Activated T-cell treated with anti-CD3 and anti-CD28 coated beads for 1 hour (primary cell): ENCODE measurements at regions not wholly inside any gene's neighbourhood (a gene's known extent, or its start where the extent isn't known, plus 50 kb on each side); places are given as distances from the start of the nearest gene placed in this dataset.

ENCODE experiments used
- DNase-seq: peaks from one replicate; pipeline ENCODE4 v3.0.0-alpha.2; 2020; ENCODE audit warnings: low read depth

- no peak for DNase-seq
Measured at GRCh38 chr18:68342039-68342659, 372.8 kb downstream of the TMX3 start.

- DNase-seq, result no peak
Measured at GRCh38 chr18:68340606-68341005, 374.3 kb downstream of the TMX3 start.

GRCh38 chr18:68330658-68331057 lies 384.2 kb downstream of the TMX3 start:
- no peak for DNase-seq

- no peak for DNase-seq
Measured at GRCh38 chr18:68323921-68324320, 391.0 kb downstream of the TMX3 start.

GRCh38 chr18:68316636-68317035 lies 398.3 kb downstream of the TMX3 start:
- DNase-seq, result no peak

GRCh38 chr18:68314403-68314802 lies 400.5 kb downstream of the TMX3 start:
- DNase-seq, result no peak

- DNase-seq, result no peak
Measured at GRCh38 chr18:68301441-68301840, 413.5 kb downstream of the TMX3 start.

- no peak for DNase-seq
Measured at GRCh38 chr18:68299906-68300305, 415.0 kb downstream of the TMX3 start.

- no peak for DNase-seq
Measured at GRCh38 chr18:68298330-68298729, 416.6 kb downstream of the TMX3 start.

- no peak for DNase-seq
Measured at GRCh38 chr18:68288408-68288807, 426.5 kb downstream of the TMX3 start.

GRCh38 chr18:68284236-68284780 lies 430.6 kb downstream of the TMX3 start:
- no peak for DNase-seq

- DNase-seq, result no peak
Measured at GRCh38 chr18:68283834-68284233, 431.1 kb downstream of the TMX3 start.

- no peak for DNase-seq
Measured at GRCh38 chr18:68282232-68282631, 432.7 kb downstream of the TMX3 start.

GRCh38 chr18:68275616-68276015 lies 439.3 kb downstream of the TMX3 start:
- DNase-seq, result no peak

- no peak for DNase-seq
Measured at GRCh38 chr18:68270017-68270416, 444.9 kb downstream of the TMX3 start.

GRCh38 chr18:68267583-68267982 lies 447.3 kb downstream of the TMX3 start:
- DNase-seq, result no peak

GRCh38 chr18:68263481-68263880 lies 451.4 kb downstream of the TMX3 start:
- DNase-seq, result no peak

- no peak for DNase-seq
Measured at GRCh38 chr18:68262690-68263294, 452.1 kb downstream of the TMX3 start.

- no peak for DNase-seq
Measured at GRCh38 chr18:68256418-68257067, 458.4 kb downstream of the TMX3 start.

- no peak for DNase-seq
Measured at GRCh38 chr18:68244786-68245185, 470.1 kb downstream of the TMX3 start.

- DNase-seq, result no peak
Measured at GRCh38 chr18:68241881-68242280, 473.0 kb downstream of the TMX3 start.

- no peak for DNase-seq
Measured at GRCh38 chr18:68234676-68235075, 480.2 kb downstream of the TMX3 start.

GRCh38 chr18:68234131-68234530 lies 480.8 kb downstream of the TMX3 start:
- no peak for DNase-seq
